DND-41 (cell line): ENCODE measurements at regions not wholly inside any gene's neighbourhood (a gene's known extent, or its start where the extent isn't known, plus 50 kb on each side); places are given as distances from the start of the nearest gene placed in this dataset.

ENCODE experiments used
- ATAC-seq: fragments of 200-7000 bp; cut with Tn5 transposase; 3 replicates; pipeline ENCODE4 v1.9.1; 2021; ENCODE audit warnings: low read depth; ENCODE audit not compliant: insufficient read depth
- DNase-seq: peaks from one replicate; pipeline ENCODE4 v3.0.0-alpha.2; 2020
- H2AFZ ChIP-seq: 2 replicates; pipeline ENCODE4 v1.6.0; 2012; ENCODE audit warnings: low read depth, low read length
- H3K27ac ChIP-seq: 2 replicates; pipeline ENCODE4 v1.5.1; 2012; ENCODE audit warnings: low read length, inconsistent platforms
- H3K27me3 ChIP-seq: fragments of 200-600 bp; sonication (generic); 2 replicates; pipeline ENCODE4 v1.6.0; 2012; ENCODE audit warnings: low read length, mild to moderate bottlenecking, inconsistent platforms; ENCODE audit not compliant: insufficient read depth, poor library complexity
- H3K36me3 ChIP-seq: 2 replicates; pipeline ENCODE4 v1.5.1; 2012; ENCODE audit warnings: low read length, inconsistent platforms; ENCODE audit not compliant: insufficient read depth
- H3K4me1 ChIP-seq: 2 replicates; pipeline ENCODE4 v1.5.1; 2012; ENCODE audit warnings: mild to moderate bottlenecking, low read length; ENCODE audit not compliant: insufficient read depth
- H3K4me2 ChIP-seq: 2 replicates; pipeline ENCODE4 v1.6.0; 2012; ENCODE audit warnings: mild to moderate bottlenecking, moderate library complexity, low read length, inconsistent platforms; ENCODE audit not compliant: insufficient read depth
- H3K4me3 ChIP-seq, 2 experiments: fragments of 200-600 bp in 1 of 2; shearing (Covaris generic) in 1 of 2; 2 replicates each; pipeline ENCODE4 v1.5.1; 2012 to 2016; ENCODE audit warnings: inconsistent platforms in 2 of 2, low read length in 2 of 2, mild to moderate bottlenecking in 2 of 2, low read depth in 1 of 2, moderate library complexity in 1 of 2
- H3K79me2 ChIP-seq: 2 replicates; pipeline ENCODE4 v1.6.0; 2012; ENCODE audit warnings: low read length, inconsistent platforms; ENCODE audit not compliant: insufficient read depth
- H3K9ac ChIP-seq: 2 replicates; pipeline ENCODE4 v1.6.0; 2012; ENCODE audit warnings: low read depth, mild to moderate bottlenecking, inconsistent platforms, low read length, moderate library complexity
- H3K9me3 ChIP-seq: 2 replicates; pipeline ENCODE4 v1.5.1; 2012; ENCODE audit warnings: low read length, moderate library complexity, mild to moderate bottlenecking, inconsistent platforms; ENCODE audit not compliant: insufficient read depth, severe bottlenecking
- H4K20me1 ChIP-seq: 2 replicates; pipeline ENCODE4 v1.6.0; 2012; ENCODE audit warnings: low read length; ENCODE audit not compliant: insufficient read depth
- CTCF ChIP-seq: IDR thresholded peaks from 2 replicates; pipeline ENCODE4 v1.5.1; 2012; ENCODE audit warnings: borderline replicate concordance, low read length, moderate library complexity, mild to moderate bottlenecking; ENCODE audit not compliant: poor library complexity, severe bottlenecking; ENCODE audit errors: extremely low read depth
- EZH2 ChIP-seq: IDR thresholded peaks from 3 replicates; pipeline ENCODE4 v1.6.1; 2012; ENCODE audit warnings: borderline replicate concordance, low read depth, mild to moderate bottlenecking, moderate library complexity, low read length, inconsistent platforms; ENCODE audit not compliant: severe bottlenecking

- no peak overlapping the region for H3K4me3 ChIP-seq
- TF ChIP-seq CTCF, result no peak
- TF ChIP-seq EZH2, result no peak
- no peaks in the 10 kb centered on the region for H3K27me3 ChIP-seq
- no peaks in the 10 kb centered on the region for H3K36me3 ChIP-seq
- no peak for ATAC-seq
- no peak for DNase-seq
- H3K4me2 ChIP-seq, result no peak overlapping the region
- no peak overlapping the region for H3K27ac ChIP-seq
- H4K20me1 ChIP-seq, result no peaks in the 10 kb centered on the region
- no peak overlapping the region for H3K9ac ChIP-seq
- H2AFZ ChIP-seq, result no peak overlapping the region
- no peaks in the 10 kb centered on the region for H3K9me3 ChIP-seq
- H3K4me1 ChIP-seq, result no peaks in the 10 kb centered on the region
- no peaks in the 10 kb centered on the region for H3K79me2 ChIP-seq
Measured at GRCh38 chr1:68291688-68292384, 59.5 kb upstream of the WLS start.

GRCh38 chr1:68287241-68287640 lies 54.9 kb upstream of the WLS start:
- Histone ChIP-seq H3K4me1 (no peaks in the 10 kb centered on the region), H2AFZ (no peak overlapping the region), H3K9ac (no peak overlapping the region), H3K4me2 (no peak overlapping the region), H3K79me2 (no peaks in the 10 kb centered on the region), H4K20me1 (no peaks in the 10 kb centered on the region), H3K9me3 (no peaks in the 10 kb centered on the region), H3K36me3 (no peaks in the 10 kb centered on the region), H3K27ac (no peak overlapping the region), H3K4me3 (no peak overlapping the region), H3K27me3 (no peaks in the 10 kb centered on the region)
- DNase-seq (no peak), ATAC-seq (no peak)
- no peak for TF ChIP-seq CTCF
- no peak for TF ChIP-seq EZH2

- Histone ChIP-seq H3K4me2 (no peak overlapping the region), H3K9ac (no peak overlapping the region), H2AFZ (no peak overlapping the region), H3K27me3 (no peaks in the 10 kb centered on the region), H4K20me1 (no peaks in the 10 kb centered on the region), H3K27ac (no peak overlapping the region), H3K4me3 (no peak overlapping the region), H3K9me3 (no peaks in the 10 kb centered on the region), H3K4me1 (no peaks in the 10 kb centered on the region), H3K79me2 (no peaks in the 10 kb centered on the region), H3K36me3 (no peaks in the 10 kb centered on the region)
- DNase-seq, result no peak
- no peak for ATAC-seq
- TF ChIP-seq CTCF (no peak), EZH2 (no peak)
Measured at GRCh38 chr1:68285046-68285445, 52.7 kb upstream of the WLS start.
